Right lobe of liver (tissue), 4 donors: ENCODE measurements at regions not wholly inside any gene's neighbourhood (a gene's known extent, or its start where the extent isn't known, plus 50 kb on each side); places are given as distances from the start of the nearest gene placed in this dataset.

ENCODE experiments used
- CTCF ChIP-seq, 4 donors: fragments of 200-600 bp in 3 of 4; fragments of 450-650 bp in 1 of 4; IDR thresholded peaks; one replicate each; pipeline versions ENCODE4 v1.5.1 to v1.8.0; 2016 to 2022; ENCODE audit warnings: antibody characterized with exemption in 4 of 4, mild to moderate bottlenecking in 2 of 4
- POLR2A ChIP-seq: fragments of 450-650 bp; IDR thresholded peaks from one replicate; pipeline ENCODE4 v1.6.1; 2017; ENCODE audit warnings: antibody characterized with exemption, mild to moderate bottlenecking
- donor health status: DM: no; HTN: no; CAD: no.
- donor health status: DM: no; HTN: no; CAD: no.
- donor health status: DM: no; HTN: yes; CAD: no.

- TF ChIP-seq CTCF (IDR thresholded peaks at IDR 0.05) (no peak), POLR2A (no peak)
These were observed 173.3 kb downstream of the CENPW start for GRCh38 chr6:126513198-126513597.
